Endothelial cell of umbilical vein (primary cell): ENCODE measurements at regions not wholly inside any gene's neighbourhood (a gene's known extent, or its start where the extent isn't known, plus 50 kb on each side); places are given as distances from the start of the nearest gene placed in this dataset.

Source experiments
- BruUV-seq: library from RNA; stranded (reverse); fragments of 400-500 nt; replicated peaks from 2 replicates; lab custom pipeline; 2021; lab: Mats Ljungman, UMichigan
- CTCF ChIA-PET: fragments of 300-600, 350-600 bp; sonication (Branson Sonifier 250); formaldehyde crosslinking; loops from one replicate; lab custom pipeline; 2021; ENCODE audit warnings: antibody characterized with exemption, inconsistent platforms; lab: Charles Lee
- POLR2A ChIA-PET: fragments of 300-600, 350-600 bp; sonication (Branson Sonifier 250); formaldehyde crosslinking; loops from one replicate; lab custom pipeline; 2021; ENCODE audit warnings: antibody characterized with exemption, inconsistent platforms; lab: Charles Lee
- DNase-seq: peaks from one replicate; pipeline ENCODE4 v3.0.0-alpha.2; 2011; ENCODE audit warnings: low read depth, low spot score
- FAIRE-seq: peaks from 2 replicates; lab custom pipeline; 2011; peaks lifted over from hg19 to GRCh38; lab: Jason Lieb, UNC
- H2AFZ ChIP-seq: 2 replicates; pipeline ENCODE4 v1.6.0; 2012; ENCODE audit warnings: low read depth, low read length, control low read depth, inconsistent platforms
- H3K27ac ChIP-seq: 2 replicates; pipeline ENCODE4 v1.5.1; 2011; ENCODE audit warnings: low read depth, mild to moderate bottlenecking, control low read depth, low read length, moderate library complexity; ENCODE audit not compliant: insufficient read depth
- H3K27me3 ChIP-seq, 2 experiments: 2 replicates each; pipeline versions ENCODE4 v1.6.0 to v1.6.1; 2011; ENCODE audit warnings: low read length in 2 of 2, mixed read lengths in 1 of 2; ENCODE audit not compliant: control insufficient read depth in 2 of 2, insufficient read depth in 2 of 2
- H3K36me3 ChIP-seq, 2 experiments: 2 replicates in 1 of 2; 3 replicates in 1 of 2; pipeline ENCODE4 v1.5.1; 2011; ENCODE audit warnings: low read length in 2 of 2, mild to moderate bottlenecking in 1 of 2, moderate library complexity in 1 of 2; ENCODE audit not compliant: control insufficient read depth in 2 of 2, insufficient read depth in 2 of 2; ENCODE audit errors: extremely low read depth in 1 of 2
- H3K4me1 ChIP-seq: 3 replicates; pipeline ENCODE4 v1.5.1; 2011; ENCODE audit warnings: mild to moderate bottlenecking, low read length; ENCODE audit not compliant: control insufficient read depth, insufficient read depth; ENCODE audit errors: extremely low read depth
- H3K4me2 ChIP-seq: 2 replicates; pipeline ENCODE4 v1.6.1; 2011; ENCODE audit warnings: low read length, control low read depth, mixed read lengths; ENCODE audit not compliant: insufficient read depth
- H3K4me3 ChIP-seq, 3 experiments: fragments of 200-600 bp in 1 of 3; sonication (generic), shearing (Covaris generic) in 1 of 3; replicated peaks in 1 of 3; 2 replicates each; pipeline ENCODE4 v1.5.1; 2011 to 2016; ENCODE audit warnings: control low read depth in 3 of 3, low read length in 3 of 3, mild to moderate bottlenecking in 2 of 3, inconsistent platforms in 1 of 3, low read depth in 1 of 3, moderate library complexity in 1 of 3; ENCODE audit not compliant: insufficient read depth in 1 of 3
- H3K79me2 ChIP-seq: 2 replicates; pipeline ENCODE4 v1.6.0; 2012; ENCODE audit warnings: low read length, inconsistent platforms; ENCODE audit not compliant: control insufficient read depth, insufficient read depth
- H3K9ac ChIP-seq: replicated peaks from 2 replicates; pipeline ENCODE3; 2011; ENCODE audit warnings: low read length, control low read depth; ENCODE audit not compliant: insufficient read depth; ENCODE audit errors: extremely low read depth
- H3K9me1 ChIP-seq: replicated peaks from 3 replicates; pipeline ENCODE4 v1.6.0; 2011; ENCODE audit warnings: mild to moderate bottlenecking, low read length; ENCODE audit not compliant: control insufficient read depth, insufficient read depth; ENCODE audit errors: extremely low read depth
- H3K9me3 ChIP-seq: replicated peaks from 2 replicates; pipeline ENCODE4 v1.5.1; 2012; ENCODE audit warnings: low read length, inconsistent platforms; ENCODE audit not compliant: control insufficient read depth, insufficient read depth
- H4K20me1 ChIP-seq: replicated peaks from 2 replicates; pipeline ENCODE3; 2011; ENCODE audit warnings: mild to moderate bottlenecking, low read length; ENCODE audit not compliant: control insufficient read depth, insufficient read depth; ENCODE audit errors: extremely low read depth
- FOS ChIP-seq: IDR thresholded peaks from 2 replicates; pipeline ENCODE4 v1.6.1; 2011; ENCODE audit warnings: mild to moderate bottlenecking, low read length, moderate library complexity, borderline replicate concordance; ENCODE audit not compliant: insufficient read depth
- GATA2 ChIP-seq: IDR thresholded peaks from 2 replicates; pipeline ENCODE4 v1.7.0; 2011; ENCODE audit warnings: low read depth, mild to moderate bottlenecking, moderate library complexity, mixed read lengths, low read length; ENCODE audit not compliant: insufficient read length, insufficient read depth
- JUN ChIP-seq: IDR thresholded peaks from 2 replicates; pipeline ENCODE4 v1.6.1; 2011; ENCODE audit warnings: borderline replicate concordance, low read depth; ENCODE audit not compliant: insufficient read length, insufficient read depth
- MYC ChIP-seq: IDR thresholded peaks from one replicate; pipeline ENCODE4 v1.6.1; 2011; ENCODE audit warnings: mild to moderate bottlenecking, low read depth, low read length
- POLR2A ChIP-seq: IDR thresholded peaks from 2 replicates; pipeline ENCODE4 v1.6.1; 2012; ENCODE audit warnings: low read depth, mild to moderate bottlenecking, control low read depth, low read length
- POLR2AphosphoS5 ChIP-seq: IDR thresholded peaks from 2 replicates; pipeline ENCODE4 v1.6.1; 2012; ENCODE audit warnings: low read depth, mild to moderate bottlenecking, control low read depth, low read length, moderate library complexity; ENCODE audit not compliant: insufficient read depth
- dilution Hi-C: fragments of 300-500 bp; cut with MboI; formaldehyde crosslinking; loops from one replicate; pipeline ENCODE4 v1.15.0; 2019; ENCODE audit warnings: low sequenced_read_pairs; ENCODE audit not compliant: extremely low pct_ligation_motif_present
- intact Hi-C: fragments of 100-400 bp; cut with micrococcal nuclease; formaldehyde crosslinking; loops from one replicate; pipeline ENCODE4 v1.10.0; 2022
- TF ChIP-seq, protein P1 (sequence below), 2 donors: IDR thresholded peaks; 1 replicate in 1 of 2; 2 replicates in 1 of 2; pipeline ENCODE4 v1.5.1; 2011; ENCODE audit warnings: low read length in 2 of 2, mild to moderate bottlenecking in 2 of 2, moderate library complexity in 2 of 2, control low read depth in 1 of 2, inconsistent platforms in 1 of 2, low read depth in 1 of 2; ENCODE audit not compliant: insufficient read depth in 1 of 2; ENCODE audit errors: extremely low read depth in 1 of 2
- TF ChIP-seq, protein P2 (sequence below): IDR thresholded peaks from 2 replicates; pipeline ENCODE4 v1.6.1; 2011; ENCODE audit not compliant: insufficient read depth, insufficient read length

DNA sequence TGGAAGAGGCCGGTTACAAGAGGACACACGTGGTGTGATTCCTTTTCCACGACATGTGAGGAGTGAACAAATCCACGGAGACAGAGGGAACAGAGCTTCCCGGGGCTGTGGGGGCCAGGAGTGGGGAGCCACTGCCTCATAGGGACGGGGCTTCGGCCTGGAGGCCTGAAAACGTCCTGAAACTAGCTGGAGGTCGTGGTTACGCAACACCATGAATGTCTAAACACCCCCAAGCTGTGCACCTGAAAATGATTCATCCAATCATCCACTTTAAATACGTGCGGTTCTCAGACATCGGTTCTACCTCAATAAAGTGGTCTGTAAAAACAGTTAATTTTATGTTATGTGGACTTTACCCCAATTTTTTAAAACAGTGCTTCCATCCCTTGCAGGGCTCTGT is 65.3 kb upstream of the PPP1R26 start:
- no peaks in the 10 kb centered on the region for H3K4me1 ChIP-seq
- H3K9me1 ChIP-seq, result no peaks in the 10 kb centered on the region
- H3K36me3 ChIP-seq, result no peaks in the 10 kb centered on the region
- no peak overlapping the region for H2AFZ ChIP-seq
- TF ChIP-seq, protein P1, sequence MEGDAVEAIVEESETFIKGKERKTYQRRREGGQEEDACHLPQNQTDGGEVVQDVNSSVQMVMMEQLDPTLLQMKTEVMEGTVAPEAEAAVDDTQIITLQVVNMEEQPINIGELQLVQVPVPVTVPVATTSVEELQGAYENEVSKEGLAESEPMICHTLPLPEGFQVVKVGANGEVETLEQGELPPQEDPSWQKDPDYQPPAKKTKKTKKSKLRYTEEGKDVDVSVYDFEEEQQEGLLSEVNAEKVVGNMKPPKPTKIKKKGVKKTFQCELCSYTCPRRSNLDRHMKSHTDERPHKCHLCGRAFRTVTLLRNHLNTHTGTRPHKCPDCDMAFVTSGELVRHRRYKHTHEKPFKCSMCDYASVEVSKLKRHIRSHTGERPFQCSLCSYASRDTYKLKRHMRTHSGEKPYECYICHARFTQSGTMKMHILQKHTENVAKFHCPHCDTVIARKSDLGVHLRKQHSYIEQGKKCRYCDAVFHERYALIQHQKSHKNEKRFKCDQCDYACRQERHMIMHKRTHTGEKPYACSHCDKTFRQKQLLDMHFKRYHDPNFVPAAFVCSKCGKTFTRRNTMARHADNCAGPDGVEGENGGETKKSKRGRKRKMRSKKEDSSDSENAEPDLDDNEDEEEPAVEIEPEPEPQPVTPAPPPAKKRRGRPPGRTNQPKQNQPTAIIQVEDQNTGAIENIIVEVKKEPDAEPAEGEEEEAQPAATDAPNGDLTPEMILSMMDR (IDR thresholded peaks at IDR 0.05; ENCODE audit: extremely low read depth in 1 of 2, insufficient read depth in 1 of 2, low read depth in 1 of 2, low read length in 2 of 2), result no peak
- TF ChIP-seq MYC, result no peak
- TF ChIP-seq GATA2, result no peak
- TF ChIP-seq POLR2AphosphoS5, result no peak
- no peak for TF ChIP-seq FOS
- H3K9ac ChIP-seq, result no peak overlapping the region
- no peak overlapping the region for H3K4me2 ChIP-seq
- BruUV-seq, result no TSS peak
- DNase-seq (no peak), FAIRE-seq (no peak)
- intact Hi-C loops, result loop anchor here (5.0 kb wide), 1 partner anchor 637 kb away; no protein-coding TSS in a partner anchor
- no peaks in the 10 kb centered on the region for H4K20me1 ChIP-seq
- no peak overlapping the region for H3K27ac ChIP-seq
- no peaks in the 10 kb centered on the region for H3K9me3 ChIP-seq
- H3K4me3 ChIP-seq, result no peak overlapping the region
- no peaks in the 10 kb centered on the region for H3K79me2 ChIP-seq
- dilution Hi-C loops, result no loop called here
- POLR2A ChIA-PET, result no interaction called here
- no peaks in the 10 kb centered on the region for H3K27me3 ChIP-seq
- CTCF ChIA-PET, result interaction anchor here (2.1 to 2.2 kb wide), 2 partner anchors 328 to 965 kb away, joined by 7 to 11 read pairs; no protein-coding TSS in a partner anchor

DNA sequence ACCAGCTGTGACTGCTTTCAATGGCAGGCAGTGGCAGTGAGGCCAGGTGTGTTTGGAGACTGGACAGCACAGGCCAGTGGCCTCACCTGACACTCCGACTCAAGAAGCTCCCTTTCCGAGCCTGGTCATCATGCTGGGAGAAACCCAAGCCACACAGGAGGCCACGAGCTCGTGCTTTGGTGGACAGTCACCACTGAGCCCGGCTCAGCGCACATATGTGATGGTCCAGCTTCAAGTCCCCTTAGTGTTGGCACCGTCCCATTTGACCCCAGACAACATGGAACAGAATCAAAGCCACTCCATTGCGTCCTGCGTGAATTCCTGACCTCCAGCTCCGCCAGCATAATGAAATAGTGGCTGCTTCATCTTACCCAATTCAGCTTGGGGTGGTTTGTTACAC is 64.0 kb upstream of the PPP1R26 start:
- H4K20me1 ChIP-seq, result no peaks in the 10 kb centered on the region

More for the DNA sequence above, 64.0 kb upstream of the PPP1R26 start:
- CTCF ChIA-PET, result interaction anchor here (1.2 to 2.1 kb wide), 2 partner anchors 329 to 966 kb away, joined by 3 to 7 read pairs; no protein-coding TSS in a partner anchor
- BruUV-seq, result no TSS peak
- Histone ChIP-seq H3K36me3 (no peaks in the 10 kb centered on the region), H3K9me3 (no peaks in the 10 kb centered on the region), H3K9me1 (no peaks in the 10 kb centered on the region), H3K27me3 (no peaks in the 10 kb centered on the region), H3K79me2 (no peaks in the 10 kb centered on the region), H3K4me1 (no peaks in the 10 kb centered on the region), H3K4me3 (no peak overlapping the region), H3K9ac (no peak overlapping the region), H2AFZ (no peak overlapping the region), H3K27ac (no peak overlapping the region), H3K4me2 (no peak overlapping the region)
- DNase-seq (no peak), FAIRE-seq (no peak)
- POLR2A ChIA-PET, result no interaction called here
- intact Hi-C loops, result no loop called here
- TF ChIP-seq POLR2AphosphoS5 (no peak), JUN (no peak), POLR2A (no peak), FOS (no peak), GATA2 (no peak)
- TF ChIP-seq, protein P2, sequence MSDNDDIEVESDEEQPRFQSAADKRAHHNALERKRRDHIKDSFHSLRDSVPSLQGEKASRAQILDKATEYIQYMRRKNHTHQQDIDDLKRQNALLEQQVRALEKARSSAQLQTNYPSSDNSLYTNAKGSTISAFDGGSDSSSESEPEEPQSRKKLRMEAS, result no peak
- dilution Hi-C loops, result no loop called here
